ENCODE measurements at regions not wholly inside any gene's neighbourhood (a gene's known extent, or its start where the extent isn't known, plus 50 kb on each side); places are given as distances from the start of the nearest gene placed in this dataset.

- CTCF ChIA-PET, result interaction anchor here (0.6 kb wide), 1 partner anchor 153 kb away, joined by 3 read pairs; no protein-coding TSS in a partner anchor
- no peak overlapping the region for H3K9ac ChIP-seq (ENCODE audit: control insufficient read depth, insufficient read depth, low read length)
- H3K79me2 ChIP-seq (ENCODE audit: control insufficient read depth, insufficient read depth, low read length), result no peaks in the 10 kb centered on the region
- DNase-seq (ENCODE audit: low read depth, low spot score) (no peak), FAIRE-seq (no peak), ATAC-seq (no peak)
- in situ Hi-C loops (cut with MboI), result no loop called here
- no peaks in the 10 kb centered on the region for H4K20me1 ChIP-seq (ENCODE audit: control insufficient read depth, insufficient read depth)
- 47% methylated on average over 8 of the region's 8 CpGs for WGBS (ENCODE audit: insufficient coverage, insufficient replicate concordance, low lambda C conversion rate, missing lambda C conversion rate)
- SMC1A ChIA-PET (ENCODE audit: uncharacterized antibody, unreplicated experiment), result interaction anchor here (1.6 kb wide), 1 partner anchor 15 kb away, joined by 5 read pairs; no protein-coding TSS in a partner anchor
- TF ChIP-seq POLR2AphosphoS2 (IDR thresholded peaks at IDR 0.05; ENCODE audit: low read depth, low read length) (no peak), TCF12 (IDR thresholded peaks at IDR 0.05; ENCODE audit: low read depth, low read length) (no peak), CREB1 (IDR thresholded peaks at IDR 0.05; ENCODE audit: low read depth) (no peak), RELA (IDR thresholded peaks at IDR 0.05; ENCODE audit: borderline replicate concordance, partially characterized antibody) (no peak)
- H3K27ac ChIP-seq (ENCODE audit: control insufficient read depth, insufficient read depth), result no peak overlapping the region
- no peaks in the 10 kb centered on the region for H3K27me3 ChIP-seq (replicated peaks in 1 of 2; ENCODE audit: control insufficient read depth in 2 of 2, insufficient read depth in 2 of 2, low read length in 1 of 2)
- intact Hi-C loops (cut with micrococcal nuclease; ENCODE audit: unreplicated experiment), result no loop called here
- H3K36me3 ChIP-seq (ENCODE audit: control insufficient read depth in 2 of 2, insufficient read depth in 2 of 2, low read length in 1 of 2), result no peaks in the 10 kb centered on the region
- POLR2A ChIA-PET, result no interaction called here
- no peaks in the 10 kb centered on the region; the same call in 2 of the 3 replicates for H3K9me3 ChIP-seq (replicated peaks; ENCODE audit: control insufficient read depth, insufficient read depth, low read length)
- H3K4me2 ChIP-seq (ENCODE audit: control insufficient read depth, insufficient read depth), result no peak overlapping the region
- no peaks in the 10 kb centered on the region for H3K4me1 ChIP-seq (ENCODE audit: control insufficient read depth, insufficient read depth, low read length)
- no peak overlapping the region for H3K4me3 ChIP-seq
- no peak overlapping the region for H2AFZ ChIP-seq (ENCODE audit: control insufficient read depth, low read depth, low read length)
- RAD21 ChIA-PET (ENCODE audit: unreplicated experiment), result no interaction called here
- BruUV-seq (replicated peaks), result no TSS peak
These were observed 269.3 kb upstream of the CHD6 start for GRCh38 chr20:41887500-41887899.

DNA sequence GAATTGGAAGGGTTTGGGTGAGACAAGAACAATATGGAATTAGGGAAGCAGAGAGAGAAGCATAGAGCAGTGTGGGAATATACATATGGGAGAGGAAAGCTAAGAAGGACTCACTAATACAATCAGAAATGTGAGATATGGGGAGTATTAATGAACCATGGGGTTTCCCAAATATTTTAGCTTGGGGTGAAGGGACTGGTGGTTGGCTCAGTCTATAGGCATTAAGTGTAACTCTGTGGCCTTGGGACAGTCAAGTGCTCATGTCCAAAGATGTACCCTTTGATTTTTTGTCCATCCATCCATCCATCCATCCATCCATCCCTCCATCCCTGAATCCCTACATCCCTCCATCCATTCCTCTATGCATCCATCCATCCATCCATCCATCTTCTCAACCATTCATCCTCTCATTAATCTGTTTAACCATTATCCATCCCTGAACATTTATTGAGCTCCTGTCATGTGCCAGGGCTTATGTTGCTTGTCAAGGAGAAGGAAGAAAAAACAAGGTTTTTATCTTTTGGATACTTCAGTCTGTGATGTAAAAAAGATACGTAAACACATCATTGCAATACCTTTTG is 263.4 kb upstream of the CHD6 start:
- WGBS (ENCODE audit: insufficient coverage, insufficient replicate concordance, low lambda C conversion rate, missing lambda C conversion rate), result 76% methylated on average over 1 of the region's 1 CpG
- Histone ChIP-seq H3K27ac (ENCODE audit: control insufficient read depth, insufficient read depth) (no peak overlapping the region), H2AFZ (ENCODE audit: control insufficient read depth, low read depth, low read length) (no peak overlapping the region), H3K9me3 (replicated peaks; ENCODE audit: control insufficient read depth, insufficient read depth, low read length) (no peaks in the 10 kb centered on the region; the same call in 2 of the 3 replicates), H3K4me3 (no peak overlapping the region), H3K4me1 (ENCODE audit: control insufficient read depth, insufficient read depth, low read length) (no peaks in the 10 kb centered on the region), H3K9ac (ENCODE audit: control insufficient read depth, insufficient read depth, low read length) (no peak overlapping the region), H3K79me2 (ENCODE audit: control insufficient read depth, insufficient read depth, low read length) (no peaks in the 10 kb centered on the region), H3K36me3 (ENCODE audit: control insufficient read depth in 2 of 2, insufficient read depth in 2 of 2, low read length in 1 of 2) (no peaks in the 10 kb centered on the region), H4K20me1 (ENCODE audit: control insufficient read depth, insufficient read depth) (no peaks in the 10 kb centered on the region), H3K4me2 (ENCODE audit: control insufficient read depth, insufficient read depth) (no peak overlapping the region), H3K27me3 (replicated peaks in 1 of 2; ENCODE audit: control insufficient read depth in 2 of 2, insufficient read depth in 2 of 2, low read length in 1 of 2) (no peaks in the 10 kb centered on the region)
- SMC1A ChIA-PET (ENCODE audit: uncharacterized antibody, unreplicated experiment), result no interaction called here
- intact Hi-C loops (cut with micrococcal nuclease; ENCODE audit: unreplicated experiment), result no loop called here
- FAIRE-seq (no peak), DNase-seq (ENCODE audit: low read depth, low spot score) (no peak), ATAC-seq (no peak)
- CTCF ChIA-PET, result no interaction called here
- POLR2A ChIA-PET, result no interaction called here
- BruUV-seq (replicated peaks), result no TSS peak
- RAD21 ChIA-PET (ENCODE audit: unreplicated experiment), result no interaction called here
- in situ Hi-C loops (cut with MboI), result no loop called here
- TF ChIP-seq ASH2L (IDR thresholded peaks at IDR 0.05; ENCODE audit: borderline replicate concordance, low read depth) (no peak), ZNF274 (IDR thresholded peaks at IDR 0.05; ENCODE audit: insufficient read depth, insufficient read length) (no peak), IRF4 (IDR thresholded peaks at IDR 0.05; ENCODE audit: low read depth, low read length) (no peak), E2F4 (IDR thresholded peaks at IDR 0.05; ENCODE audit: low read depth, low read length) (no peak), FOXK2 (IDR thresholded peaks at IDR 0.05) (no peak), WRNIP1 (IDR thresholded peaks at IDR 0.05; ENCODE audit: borderline replicate concordance, low read depth, low read length) (no peak)
- TF ChIP-seq, protein P1, sequence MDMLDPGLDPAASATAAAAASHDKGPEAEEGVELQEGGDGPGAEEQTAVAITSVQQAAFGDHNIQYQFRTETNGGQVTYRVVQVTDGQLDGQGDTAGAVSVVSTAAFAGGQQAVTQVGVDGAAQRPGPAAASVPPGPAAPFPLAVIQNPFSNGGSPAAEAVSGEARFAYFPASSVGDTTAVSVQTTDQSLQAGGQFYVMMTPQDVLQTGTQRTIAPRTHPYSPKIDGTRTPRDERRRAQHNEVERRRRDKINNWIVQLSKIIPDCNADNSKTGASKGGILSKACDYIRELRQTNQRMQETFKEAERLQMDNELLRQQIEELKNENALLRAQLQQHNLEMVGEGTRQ (IDR thresholded peaks at IDR 0.05; ENCODE audit: borderline replicate concordance, low read depth, low read length), result no peak
- TF ChIP-seq, protein P2, sequence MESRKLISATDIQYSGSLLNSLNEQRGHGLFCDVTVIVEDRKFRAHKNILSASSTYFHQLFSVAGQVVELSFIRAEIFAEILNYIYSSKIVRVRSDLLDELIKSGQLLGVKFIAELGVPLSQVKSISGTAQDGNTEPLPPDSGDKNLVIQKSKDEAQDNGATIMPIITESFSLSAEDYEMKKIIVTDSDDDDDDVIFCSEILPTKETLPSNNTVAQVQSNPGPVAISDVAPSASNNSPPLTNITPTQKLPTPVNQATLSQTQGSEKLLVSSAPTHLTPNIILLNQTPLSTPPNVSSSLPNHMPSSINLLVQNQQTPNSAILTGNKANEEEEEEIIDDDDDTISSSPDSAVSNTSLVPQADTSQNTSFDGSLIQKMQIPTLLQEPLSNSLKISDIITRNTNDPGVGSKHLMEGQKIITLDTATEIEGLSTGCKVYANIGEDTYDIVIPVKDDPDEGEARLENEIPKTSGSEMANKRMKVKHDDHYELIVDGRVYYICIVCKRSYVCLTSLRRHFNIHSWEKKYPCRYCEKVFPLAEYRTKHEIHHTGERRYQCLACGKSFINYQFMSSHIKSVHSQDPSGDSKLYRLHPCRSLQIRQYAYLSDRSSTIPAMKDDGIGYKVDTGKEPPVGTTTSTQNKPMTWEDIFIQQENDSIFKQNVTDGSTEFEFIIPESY (IDR thresholded peaks at IDR 0.05), result no peak
- TF ChIP-seq, protein P3, sequence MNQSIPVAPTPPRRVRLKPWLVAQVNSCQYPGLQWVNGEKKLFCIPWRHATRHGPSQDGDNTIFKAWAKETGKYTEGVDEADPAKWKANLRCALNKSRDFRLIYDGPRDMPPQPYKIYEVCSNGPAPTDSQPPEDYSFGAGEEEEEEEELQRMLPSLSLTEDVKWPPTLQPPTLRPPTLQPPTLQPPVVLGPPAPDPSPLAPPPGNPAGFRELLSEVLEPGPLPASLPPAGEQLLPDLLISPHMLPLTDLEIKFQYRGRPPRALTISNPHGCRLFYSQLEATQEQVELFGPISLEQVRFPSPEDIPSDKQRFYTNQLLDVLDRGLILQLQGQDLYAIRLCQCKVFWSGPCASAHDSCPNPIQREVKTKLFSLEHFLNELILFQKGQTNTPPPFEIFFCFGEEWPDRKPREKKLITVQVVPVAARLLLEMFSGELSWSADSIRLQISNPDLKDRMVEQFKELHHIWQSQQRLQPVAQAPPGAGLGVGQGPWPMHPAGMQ (IDR thresholded peaks at IDR 0.05; ENCODE audit: borderline replicate concordance), result no peak
